Psoas muscle (tissue), 7 donors: ENCODE measurements at regions not wholly inside any gene's neighbourhood (a gene's known extent, or its start where the extent isn't known, plus 50 kb on each side); places are given as distances from the start of the nearest gene placed in this dataset.

Experiments used
- ATAC-seq, 4 donors: fragments of 200-7000 bp; cut with Tn5 transposase; one replicate each; pipeline ENCODE4 v1.9.1; 2020; ENCODE audit warnings: moderate library complexity in 3 of 4, mild to moderate bottlenecking in 2 of 4
- DNase-seq, 2 donors: peaks; one replicate each; pipeline ENCODE4 v3.0.0-alpha.2; 2020
- H3K27ac ChIP-seq: fragments of 200-600 bp; one replicate; pipeline ENCODE4 v1.8.0; 2022
- H3K27me3 ChIP-seq, 3 donors: fragments of 200-600 bp in 1 of 3; one replicate each; pipeline versions ENCODE4 v1.6.1 to v1.8.0; 2013 to 2022; ENCODE audit warnings: low read length in 2 of 3, mild to moderate bottlenecking in 2 of 3, moderate library complexity in 1 of 3; ENCODE audit not compliant: insufficient read depth in 3 of 3
- H3K36me3 ChIP-seq, 2 donors: fragments of 200-600 bp in 1 of 2; one replicate each; pipeline versions ENCODE4 v1.6.1 to v1.8.0; 2013 to 2022; ENCODE audit warnings: low read depth in 1 of 2, mild to moderate bottlenecking in 1 of 2, moderate library complexity in 1 of 2; ENCODE audit not compliant: insufficient read depth in 1 of 2
- H3K4me1 ChIP-seq: fragments of 200-600 bp; one replicate; pipeline ENCODE4 v1.8.0; 2022
- H3K4me3 ChIP-seq: fragments of 200-600 bp; one replicate; pipeline ENCODE4 v1.8.0; 2022; ENCODE audit warnings: mild to moderate bottlenecking
- H3K9me3 ChIP-seq: fragments of 200-600 bp; one replicate; pipeline ENCODE4 v1.8.0; 2022
- WGBS, 3 donors: extraction: QIAGEN DNeasy Blood & Tissue Kit; methylation state at CpG; one replicate each; pipeline versions ENCODE4 v1.1.6 to v1.1.7; 2013; 5-methylcytosine and 5-hydroxymethylcytosine counted together
- intact Hi-C, 2 donors: fragments of 100-400 bp; cut with DNase I; formaldehyde crosslinking; loops; one replicate each; pipeline versions ENCODE4 v1.11.0 to v1.14.2; 2022
- TF ChIP-seq, protein P1 (sequence below): fragments of 200-600 bp; IDR thresholded peaks from one replicate; pipeline ENCODE4 v1.8.0; 2022; ENCODE audit warnings: antibody characterized with exemption
- donor health status: healthy with polysubstance abuse.
- donor health status: DM: no; HTN: no; CAD: no; lungs with moderate emphysema.
- donor health status: Bipolar disorder and iron deficiency.
- donor health status: healthy.
- donor health status: DM: yes; HTN: yes; CAD: no.
- donor health status: DM: no; HTN: no; CAD: no.
- donor health status: DM: yes; HTN: yes; CAD: no.

GRCh38 chr3:80052271-80052670, 284.5 kb upstream of the ROBO1 start:
- H3K36me3 ChIP-seq: no peaks in the 10 kb centered on the region
- H3K27ac ChIP-seq: no peak overlapping the region
- H3K4me3 ChIP-seq: no peak overlapping the region
- no peaks in the 10 kb centered on the region for H3K27me3 ChIP-seq
- ATAC-seq (no peak), DNase-seq (no peak)
- intact Hi-C loops: no loop called here
- TF ChIP-seq, protein P1, sequence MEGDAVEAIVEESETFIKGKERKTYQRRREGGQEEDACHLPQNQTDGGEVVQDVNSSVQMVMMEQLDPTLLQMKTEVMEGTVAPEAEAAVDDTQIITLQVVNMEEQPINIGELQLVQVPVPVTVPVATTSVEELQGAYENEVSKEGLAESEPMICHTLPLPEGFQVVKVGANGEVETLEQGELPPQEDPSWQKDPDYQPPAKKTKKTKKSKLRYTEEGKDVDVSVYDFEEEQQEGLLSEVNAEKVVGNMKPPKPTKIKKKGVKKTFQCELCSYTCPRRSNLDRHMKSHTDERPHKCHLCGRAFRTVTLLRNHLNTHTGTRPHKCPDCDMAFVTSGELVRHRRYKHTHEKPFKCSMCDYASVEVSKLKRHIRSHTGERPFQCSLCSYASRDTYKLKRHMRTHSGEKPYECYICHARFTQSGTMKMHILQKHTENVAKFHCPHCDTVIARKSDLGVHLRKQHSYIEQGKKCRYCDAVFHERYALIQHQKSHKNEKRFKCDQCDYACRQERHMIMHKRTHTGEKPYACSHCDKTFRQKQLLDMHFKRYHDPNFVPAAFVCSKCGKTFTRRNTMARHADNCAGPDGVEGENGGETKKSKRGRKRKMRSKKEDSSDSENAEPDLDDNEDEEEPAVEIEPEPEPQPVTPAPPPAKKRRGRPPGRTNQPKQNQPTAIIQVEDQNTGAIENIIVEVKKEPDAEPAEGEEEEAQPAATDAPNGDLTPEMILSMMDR: no peak
- H3K9me3 ChIP-seq: no peaks in the 10 kb centered on the region
- 93 to 98% (median 96%) methylated on average over 16 of the region's 16 CpGs for WGBS, 3 donors
- H3K4me1 ChIP-seq: no peaks in the 10 kb centered on the region

GRCh38 chr3:80051602-80051962, 283.8 kb upstream of the ROBO1 start:
- 92 to 95% (median 93%) methylated on average over 7 of the region's 7 CpGs for WGBS, 3 donors
- Histone ChIP-seq H3K4me1 (no peaks in the 10 kb centered on the region), H3K27me3 (no peaks in the 10 kb centered on the region), H3K27ac (no peak overlapping the region), H3K36me3 (no peaks in the 10 kb centered on the region), H3K4me3 (no peak overlapping the region), H3K9me3 (no peaks in the 10 kb centered on the region)
- intact Hi-C loops: no loop called here
- no peak for DNase-seq
- ATAC-seq: no peak
- TF ChIP-seq, protein P1: no peak

DNA sequence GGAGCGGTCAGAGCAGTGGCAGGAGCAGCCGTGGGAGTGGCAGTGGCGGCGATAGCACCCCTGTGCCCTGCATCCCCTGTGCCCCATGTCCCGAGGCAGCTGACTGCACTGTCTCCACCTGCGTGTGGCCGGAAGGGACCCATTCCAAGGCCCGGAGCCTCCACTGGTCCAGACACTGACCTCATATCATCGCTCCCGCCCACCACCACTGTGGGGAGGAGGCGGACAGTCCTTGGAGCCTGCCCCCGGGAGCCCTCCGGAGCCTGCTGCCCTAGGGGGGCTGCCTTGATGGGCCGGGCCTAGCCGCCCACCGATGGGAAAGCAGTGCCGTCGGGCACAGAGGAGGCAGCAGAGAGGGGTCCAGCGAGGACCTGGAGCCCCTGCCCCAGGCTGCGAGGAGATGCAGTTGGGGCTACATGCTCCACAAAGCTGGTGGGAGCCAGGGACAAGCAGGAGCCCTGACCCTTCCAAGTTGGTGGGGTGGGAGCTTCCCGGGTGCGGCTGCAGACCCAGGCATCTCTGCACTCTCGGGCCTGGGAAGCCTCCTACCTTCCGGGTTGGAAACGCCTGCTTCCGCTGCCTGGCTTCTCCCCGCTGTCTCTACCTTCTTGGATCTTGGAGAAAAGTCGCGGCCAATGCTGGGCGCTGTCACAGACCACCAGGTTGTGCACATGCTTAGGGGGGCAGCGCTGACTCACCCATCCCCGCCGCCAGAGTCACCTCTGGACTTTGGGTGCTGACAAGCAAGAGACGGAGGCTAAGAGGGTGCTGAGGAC, 283.2 kb upstream of the ROBO1 start:
- no peak for ATAC-seq
- H3K4me3 ChIP-seq: no peak overlapping the region
- intact Hi-C loops: no loop called here
- H3K27me3 ChIP-seq: no peaks in the 10 kb centered on the region
- 92 to 95% (median 92%) methylated on average over 32 to 34 of the region's 34 CpGs for WGBS, 3 donors
- no peak for DNase-seq
- H3K36me3 ChIP-seq: no peaks in the 10 kb centered on the region
- H3K9me3 ChIP-seq: no peaks in the 10 kb centered on the region
- no peak overlapping the region for H3K27ac ChIP-seq
- TF ChIP-seq, protein P1: no peak
- no peaks in the 10 kb centered on the region for H3K4me1 ChIP-seq

DNA sequence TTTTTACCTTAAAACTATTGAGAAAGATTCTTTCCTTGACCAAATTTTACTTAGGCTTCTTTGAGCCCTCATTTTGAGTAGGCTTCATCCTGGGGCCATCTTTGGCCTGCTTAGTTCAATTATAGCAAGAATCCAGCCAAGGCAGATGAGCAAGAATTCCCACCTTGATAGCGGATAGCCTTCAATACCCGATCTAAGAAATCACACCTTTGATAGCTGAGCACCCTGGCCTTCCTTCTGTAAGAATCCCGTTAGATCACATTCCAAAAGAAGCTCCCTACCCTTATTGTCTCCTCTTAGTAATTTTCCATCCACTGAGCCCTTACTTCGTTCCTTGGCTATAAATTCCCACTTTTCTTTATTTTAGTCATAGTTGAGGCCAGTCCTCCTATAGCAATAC, 275.4 kb upstream of the ROBO1 start:
- DNase-seq (no peak), ATAC-seq (no peak)
- Histone ChIP-seq H3K4me3 (no peak overlapping the region), H3K27ac (no peak overlapping the region), H3K27me3 (no peaks in the 10 kb centered on the region), H3K9me3 (no peaks in the 10 kb centered on the region), H3K36me3 (no peaks in the 10 kb centered on the region), H3K4me1 (no peaks in the 10 kb centered on the region)
- 80 to 86% (median 82%) methylated on average over 4 of the region's 4 CpGs for WGBS, 3 donors
- intact Hi-C loops: no loop called here
- TF ChIP-seq, protein P1: no peak

GRCh38 chr3:80040067-80040466, 272.3 kb upstream of the ROBO1 start:
- ATAC-seq: no peak
- Histone ChIP-seq H3K9me3 (no peaks in the 10 kb centered on the region), H3K36me3 (no peaks in the 10 kb centered on the region), H3K4me3 (no peak overlapping the region), H3K4me1 (no peaks in the 10 kb centered on the region), H3K27ac (no peak overlapping the region), H3K27me3 (no peaks in the 10 kb centered on the region)
- 27 to 39% (median 28%) methylated on average over 2 of the region's 2 CpGs for WGBS, 3 donors
- no peak for DNase-seq
- intact Hi-C loops: no loop called here
- TF ChIP-seq, protein P1: no peak
